Neural cell (in vitro differentiated cells): ENCODE measurements at regions not wholly inside any gene's neighbourhood (a gene's known extent, or its start where the extent isn't known, plus 50 kb on each side); places are given as distances from the start of the nearest gene placed in this dataset.

ENCODE experiments used
- H2AFZ ChIP-seq: fragments of 200-600, 300-800 bp; sonication (generic), shearing (Covaris generic); 2 replicates; pipeline ENCODE4 v1.6.0; 2014; ENCODE audit warnings: low read depth, mild to moderate bottlenecking, antibody characterized with exemption, low read length, moderate library complexity
- H3F3A ChIP-seq: fragments of 200-600 bp; shearing (Covaris generic); 2 replicates; pipeline ENCODE4 v1.6.1; 2016; ENCODE audit warnings: mild to moderate bottlenecking, moderate library complexity, mixed read lengths, antibody characterized with exemption, low read length; ENCODE audit not compliant: insufficient read depth, poor library complexity, severe bottlenecking
- H3K27ac ChIP-seq: fragments of 200-600, 300-800 bp; sonication (generic), shearing (Covaris generic); 2 replicates; pipeline ENCODE4 v1.5.1; 2014; ENCODE audit warnings: mild to moderate bottlenecking, low read length, moderate library complexity
- H3K27me3 ChIP-seq: fragments of 300-800, 200-600 bp; sonication (generic), shearing (Covaris generic); 2 replicates; pipeline ENCODE4 v1.6.0; 2014; ENCODE audit warnings: mild to moderate bottlenecking, low read depth, low read length, moderate library complexity; ENCODE audit not compliant: insufficient read depth
- H3K36me3 ChIP-seq: fragments of 300-800, 200-600 bp; sonication (generic), shearing (Covaris generic); 2 replicates; pipeline ENCODE4 v1.5.1; 2014; ENCODE audit warnings: mild to moderate bottlenecking, antibody characterized with exemption, low read length, moderate library complexity; ENCODE audit not compliant: insufficient read depth
- H3K4me2 ChIP-seq: fragments of 300-800, 200-600 bp; sonication (generic), shearing (Covaris generic); 2 replicates; pipeline ENCODE4 v1.6.0; 2014; ENCODE audit warnings: mild to moderate bottlenecking, low read length
- H3K4me3 ChIP-seq: fragments of 300-800, 200-600 bp; sonication (generic), shearing (Covaris generic); 2 replicates; pipeline ENCODE4 v1.5.1; 2014; ENCODE audit warnings: mild to moderate bottlenecking, low read length, moderate library complexity
- H3K79me2 ChIP-seq: fragments of 200-600 bp; shearing (Covaris generic); replicated peaks from 2 replicates; pipeline ENCODE4 v1.6.0; 2014; ENCODE audit warnings: mild to moderate bottlenecking, low read length, moderate library complexity; ENCODE audit not compliant: insufficient read depth
- H3K9ac ChIP-seq: fragments of 300-800, 200-600 bp; sonication (generic), shearing (Covaris generic); 2 replicates; pipeline ENCODE4 v1.6.1; 2016; ENCODE audit warnings: mild to moderate bottlenecking, low read length, mixed read lengths
- H3K9me2 ChIP-seq: fragments of 200-600 bp; shearing (Covaris generic); 2 replicates; pipeline ENCODE4 v1.6.1; 2016; ENCODE audit warnings: mild to moderate bottlenecking, low read length, mixed read lengths; ENCODE audit not compliant: insufficient read depth
- H3K9me3 ChIP-seq: fragments of 200-600, 300-800 bp; sonication (generic), shearing (Covaris generic); 2 replicates; pipeline ENCODE4 v1.6.1; 2016; ENCODE audit warnings: mild to moderate bottlenecking, mixed run types, low read length, moderate library complexity, mixed read lengths
- H4K20me1 ChIP-seq: fragments of 200-600 bp; shearing (Covaris generic); 2 replicates; pipeline ENCODE4 v1.6.1; 2016; ENCODE audit warnings: mild to moderate bottlenecking, mixed run types; ENCODE audit not compliant: insufficient read depth
- CTCF ChIP-seq: fragments of 450-650 bp; IDR thresholded peaks from 2 replicates; pipeline ENCODE4 v1.5.1; 2014; ENCODE audit warnings: antibody characterized with exemption, mild to moderate bottlenecking, moderate library complexity; ENCODE audit not compliant: poor library complexity, severe bottlenecking
- EP300 ChIP-seq: fragments of 450-650 bp; conservative IDR thresholded peaks from 2 replicates; pipeline ENCODE4 v1.6.1; 2014; ENCODE audit warnings: antibody characterized with exemption, mild to moderate bottlenecking, moderate library complexity; ENCODE audit not compliant: poor library complexity, severe bottlenecking
- EZH2 ChIP-seq: fragments of 200-600, 300-800 bp; shearing (Covaris generic), sonication (generic); IDR thresholded peaks from 2 replicates; pipeline ENCODE4 v1.6.1; 2014; ENCODE audit warnings: antibody characterized with exemption, low read length, borderline replicate concordance, mild to moderate bottlenecking; ENCODE audit not compliant: insufficient read depth, poor library complexity, severe bottlenecking
- MXI1 ChIP-seq: fragments of 450-650 bp; conservative IDR thresholded peaks from 2 replicates; pipeline ENCODE4 v1.6.1; 2014; ENCODE audit warnings: antibody characterized with exemption, mild to moderate bottlenecking; ENCODE audit not compliant: poor library complexity, severe bottlenecking
- POLR2AphosphoS5 ChIP-seq: IDR thresholded peaks from 2 replicates; pipeline ENCODE4 v1.6.1; 2012
- RAD21 ChIP-seq: fragments of 450-650 bp; conservative IDR thresholded peaks from 2 replicates; pipeline ENCODE4 v1.6.1; 2014; ENCODE audit warnings: antibody characterized with exemption, mild to moderate bottlenecking, moderate library complexity
- SMC3 ChIP-seq: fragments of 450-650 bp; conservative IDR thresholded peaks from 2 replicates; pipeline ENCODE4 v1.6.1; 2014; ENCODE audit warnings: antibody characterized with exemption, mild to moderate bottlenecking, moderate library complexity; ENCODE audit not compliant: poor library complexity
- TAF1 ChIP-seq: IDR thresholded peaks from 2 replicates; pipeline ENCODE4 v1.6.1; 2012; ENCODE audit warnings: low read depth
- TF ChIP-seq, protein P1 (sequence below): IDR thresholded peaks from 2 replicates; pipeline ENCODE4 v1.6.1; 2012; ENCODE audit warnings: borderline replicate concordance

GRCh38 chr18:48488388-48488850 lies 50.4 kb upstream of the CTIF start:
- H3K79me2 ChIP-seq, result no peaks in the 10 kb centered on the region
- H3K9ac ChIP-seq, result no peak overlapping the region
- no peak overlapping the region for H3K27ac ChIP-seq
- H3K9me2 ChIP-seq, result no peaks in the 10 kb centered on the region
- H3K27me3 ChIP-seq, result no peaks in the 10 kb centered on the region
- no peaks in the 10 kb centered on the region for H3F3A ChIP-seq
- H3K4me2 ChIP-seq, result no peak overlapping the region
- peaks cover 5% of the 10 kb centered on the region for H3K9me3 ChIP-seq
- H3K36me3 ChIP-seq, result no peaks in the 10 kb centered on the region
- no peaks in the 10 kb centered on the region for H4K20me1 ChIP-seq
- no peak overlapping the region for H2AFZ ChIP-seq
- no peak for TF ChIP-seq MXI1
- no peak for TF ChIP-seq POLR2AphosphoS5
- TF ChIP-seq SMC3, result no peak
- no peak for TF ChIP-seq RAD21
- no peak for TF ChIP-seq EZH2
- no peak for TF ChIP-seq TAF1
- no peak for TF ChIP-seq CTCF
- TF ChIP-seq, protein P1, sequence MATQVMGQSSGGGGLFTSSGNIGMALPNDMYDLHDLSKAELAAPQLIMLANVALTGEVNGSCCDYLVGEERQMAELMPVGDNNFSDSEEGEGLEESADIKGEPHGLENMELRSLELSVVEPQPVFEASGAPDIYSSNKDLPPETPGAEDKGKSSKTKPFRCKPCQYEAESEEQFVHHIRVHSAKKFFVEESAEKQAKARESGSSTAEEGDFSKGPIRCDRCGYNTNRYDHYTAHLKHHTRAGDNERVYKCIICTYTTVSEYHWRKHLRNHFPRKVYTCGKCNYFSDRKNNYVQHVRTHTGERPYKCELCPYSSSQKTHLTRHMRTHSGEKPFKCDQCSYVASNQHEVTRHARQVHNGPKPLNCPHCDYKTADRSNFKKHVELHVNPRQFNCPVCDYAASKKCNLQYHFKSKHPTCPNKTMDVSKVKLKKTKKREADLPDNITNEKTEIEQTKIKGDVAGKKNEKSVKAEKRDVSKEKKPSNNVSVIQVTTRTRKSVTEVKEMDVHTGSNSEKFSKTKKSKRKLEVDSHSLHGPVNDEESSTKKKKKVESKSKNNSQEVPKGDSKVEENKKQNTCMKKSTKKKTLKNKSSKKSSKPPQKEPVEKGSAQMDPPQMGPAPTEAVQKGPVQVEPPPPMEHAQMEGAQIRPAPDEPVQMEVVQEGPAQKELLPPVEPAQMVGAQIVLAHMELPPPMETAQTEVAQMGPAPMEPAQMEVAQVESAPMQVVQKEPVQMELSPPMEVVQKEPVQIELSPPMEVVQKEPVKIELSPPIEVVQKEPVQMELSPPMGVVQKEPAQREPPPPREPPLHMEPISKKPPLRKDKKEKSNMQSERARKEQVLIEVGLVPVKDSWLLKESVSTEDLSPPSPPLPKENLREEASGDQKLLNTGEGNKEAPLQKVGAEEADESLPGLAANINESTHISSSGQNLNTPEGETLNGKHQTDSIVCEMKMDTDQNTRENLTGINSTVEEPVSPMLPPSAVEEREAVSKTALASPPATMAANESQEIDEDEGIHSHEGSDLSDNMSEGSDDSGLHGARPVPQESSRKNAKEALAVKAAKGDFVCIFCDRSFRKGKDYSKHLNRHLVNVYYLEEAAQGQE, result no peak
- no peak for TF ChIP-seq EP300
- H3K4me3 ChIP-seq, result no peak overlapping the region

- Histone ChIP-seq H3K9me3 (peaks cover 5% of the 10 kb centered on the region), H3F3A (no peaks in the 10 kb centered on the region), H3K27ac (no peak overlapping the region), H2AFZ (no peak overlapping the region), H3K79me2 (no peaks in the 10 kb centered on the region), H3K9ac (no peak overlapping the region), H3K9me2 (no peaks in the 10 kb centered on the region), H4K20me1 (no peaks in the 10 kb centered on the region), H3K36me3 (no peaks in the 10 kb centered on the region), H3K4me3 (no peak overlapping the region), H3K4me2 (no peak overlapping the region), H3K27me3 (no peaks in the 10 kb centered on the region)
- TF ChIP-seq EP300, result no peak
- TF ChIP-seq MXI1, result no peak
- TF ChIP-seq CTCF, result no peak
- TF ChIP-seq POLR2AphosphoS5, result no peak
- no peak for TF ChIP-seq TAF1
- TF ChIP-seq RAD21, result no peak
Measured at GRCh38 chr18:48486754-48487153, 52.1 kb upstream of the CTIF start.
